ENCODE measurements at regions not wholly inside any gene's neighbourhood (a gene's known extent, or its start where the extent isn't known, plus 50 kb on each side); places are given as distances from the start of the nearest gene placed in this dataset.

DNA sequence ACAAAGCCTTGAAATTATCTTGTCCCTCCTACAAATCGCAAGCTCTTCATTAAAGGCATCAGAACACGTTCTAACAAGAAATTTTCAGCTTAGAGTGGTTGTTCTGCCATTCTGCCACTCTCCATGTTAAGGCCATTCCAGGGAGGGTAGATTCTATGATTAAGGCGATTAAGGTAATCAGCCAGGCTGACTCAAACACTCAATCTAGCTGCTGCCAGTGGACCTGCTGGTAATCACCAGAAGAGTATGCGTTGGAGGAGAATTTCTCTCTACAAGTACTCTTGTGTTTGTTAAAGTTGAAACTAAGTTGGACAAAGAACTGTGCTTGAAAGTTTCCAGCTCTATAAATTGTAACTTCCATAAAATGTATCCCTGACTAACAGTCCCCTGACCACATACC is 149.2 kb upstream of the COL1A2 start:
- no peak for DNase-seq
- in situ Hi-C loops (cut with HindIII; ENCODE audit: low pct_ligation_motif_present, low pct_unique_long_range_greater_than_20kb, low sequenced_read_pairs), result no loop called here

GRCh38 chr7:94247970-94248369 is 146.7 kb upstream of the COL1A2 start:
- no peak for DNase-seq
- in situ Hi-C loops (cut with HindIII; ENCODE audit: low pct_ligation_motif_present, low pct_unique_long_range_greater_than_20kb, low sequenced_read_pairs), result no loop called here

DNA sequence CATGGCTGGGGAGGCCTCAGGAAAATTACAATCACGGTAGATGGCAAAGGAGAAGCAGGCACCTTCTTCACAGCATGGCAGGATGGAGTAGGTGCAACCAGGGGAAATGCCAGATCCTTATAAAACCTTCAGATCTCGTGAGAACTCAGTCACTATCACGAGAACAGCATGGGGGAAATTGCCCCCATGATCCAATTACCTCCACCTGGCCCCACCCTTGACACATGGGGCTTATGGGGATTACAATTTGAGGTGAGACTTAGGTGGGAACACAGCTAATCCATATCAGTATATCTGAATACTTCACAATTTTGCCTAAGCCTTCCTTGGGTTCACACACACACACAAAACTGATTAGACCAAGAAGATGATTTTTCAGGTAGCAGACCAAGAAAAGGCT is 145.1 kb upstream of the COL1A2 start:
- DNase-seq, result no peak
- in situ Hi-C loops (cut with HindIII; ENCODE audit: low pct_ligation_motif_present, low pct_unique_long_range_greater_than_20kb, low sequenced_read_pairs), result no loop called here

DNA sequence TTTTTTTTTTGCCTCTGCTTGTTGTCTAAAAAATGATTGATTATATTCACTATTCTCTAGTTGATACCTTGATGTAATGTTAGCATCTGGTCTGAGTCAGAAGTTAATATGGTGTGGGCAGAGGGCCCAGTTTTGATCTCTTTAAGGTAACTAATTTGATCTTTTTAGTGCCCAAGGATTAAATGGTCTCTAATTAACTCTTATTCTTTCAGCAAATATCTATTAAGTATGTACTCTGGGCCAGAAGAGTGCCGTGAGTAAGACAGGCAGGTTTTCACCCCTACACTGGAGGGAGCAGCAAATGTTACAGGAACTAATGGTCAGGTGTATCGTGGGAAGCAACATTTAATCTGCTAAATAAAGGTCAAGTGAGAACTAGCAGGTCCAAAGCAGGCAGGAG is 144.6 kb upstream of the COL1A2 start:
- in situ Hi-C loops (cut with HindIII; ENCODE audit: low pct_ligation_motif_present, low pct_unique_long_range_greater_than_20kb, low sequenced_read_pairs), result no loop called here

GRCh38 chr7:94250987-94251386 is 143.7 kb upstream of the COL1A2 start:
- in situ Hi-C loops (cut with HindIII; ENCODE audit: low pct_ligation_motif_present, low pct_unique_long_range_greater_than_20kb, low sequenced_read_pairs), result no loop called here
- no peak for DNase-seq

More for the DNA sequence above, 144.6 kb upstream of the COL1A2 start:
- no peak for DNase-seq

DNA sequence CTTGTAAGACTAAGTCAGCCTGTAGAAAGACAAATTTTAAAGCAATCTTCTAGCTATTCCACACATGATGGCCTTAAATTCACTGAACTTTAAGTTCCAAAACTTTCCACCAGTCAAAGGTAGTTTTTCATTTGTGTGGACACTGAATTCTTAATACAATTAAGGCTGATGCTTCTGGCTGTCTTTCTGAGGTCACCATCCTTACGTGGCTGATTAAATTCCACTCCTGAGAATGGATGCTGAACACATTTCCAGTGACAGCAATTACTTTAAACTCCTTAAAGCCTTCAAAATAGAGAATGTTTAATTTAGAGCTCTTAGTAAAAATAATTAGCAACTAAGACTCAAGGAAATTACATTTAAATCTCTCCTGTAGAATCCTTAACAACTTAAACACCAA is 142.6 kb upstream of the COL1A2 start:
- in situ Hi-C loops (cut with HindIII; ENCODE audit: low pct_ligation_motif_present, low pct_unique_long_range_greater_than_20kb, low sequenced_read_pairs), result no loop called here

DNA sequence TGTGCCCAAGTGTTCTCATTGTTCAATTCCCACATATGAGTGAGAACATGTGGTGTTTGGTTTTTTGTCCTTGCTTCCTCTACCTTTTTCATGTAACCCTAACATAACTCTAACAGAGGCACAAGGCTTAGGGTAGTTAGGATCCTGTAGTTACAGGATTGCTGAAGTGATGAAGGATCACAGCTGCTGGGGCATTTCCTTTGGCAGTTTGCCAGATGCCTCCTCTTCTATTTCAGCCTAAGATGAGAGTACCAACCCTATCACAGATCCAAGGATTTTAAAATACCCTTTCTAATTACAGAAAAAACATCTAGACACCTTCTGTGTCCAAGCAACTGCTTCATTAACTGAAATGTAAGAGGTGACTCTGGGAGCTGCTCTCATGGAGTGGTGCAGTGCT is 141.7 kb upstream of the COL1A2 start:
- in situ Hi-C loops (cut with HindIII; ENCODE audit: low pct_ligation_motif_present, low pct_unique_long_range_greater_than_20kb, low sequenced_read_pairs), result no loop called here
- DNase-seq, result no peak

More for the DNA sequence above, 142.6 kb upstream of the COL1A2 start:
- no peak for DNase-seq

DNA sequence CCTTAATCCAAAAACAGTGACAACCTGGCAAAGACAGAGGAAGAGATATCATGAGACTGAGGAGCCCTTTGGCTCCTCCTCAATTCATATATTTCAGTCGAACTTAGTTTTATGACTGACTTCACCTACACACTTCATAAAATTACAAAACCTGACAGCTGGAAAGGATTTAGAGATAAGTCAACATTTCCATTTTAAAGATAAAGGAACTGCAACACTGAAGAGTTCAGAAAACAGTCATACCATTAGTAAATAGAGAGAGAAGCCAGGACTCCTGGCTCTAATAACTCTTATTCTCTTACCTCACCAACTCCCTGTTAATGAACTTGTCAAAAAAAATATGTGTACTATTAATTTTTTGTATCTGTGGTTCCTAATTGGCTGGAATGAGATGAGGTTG is 141.0 kb upstream of the COL1A2 start:
- in situ Hi-C loops (cut with HindIII; ENCODE audit: low pct_ligation_motif_present, low pct_unique_long_range_greater_than_20kb, low sequenced_read_pairs), result no loop called here
- DNase-seq, result no peak

DNA sequence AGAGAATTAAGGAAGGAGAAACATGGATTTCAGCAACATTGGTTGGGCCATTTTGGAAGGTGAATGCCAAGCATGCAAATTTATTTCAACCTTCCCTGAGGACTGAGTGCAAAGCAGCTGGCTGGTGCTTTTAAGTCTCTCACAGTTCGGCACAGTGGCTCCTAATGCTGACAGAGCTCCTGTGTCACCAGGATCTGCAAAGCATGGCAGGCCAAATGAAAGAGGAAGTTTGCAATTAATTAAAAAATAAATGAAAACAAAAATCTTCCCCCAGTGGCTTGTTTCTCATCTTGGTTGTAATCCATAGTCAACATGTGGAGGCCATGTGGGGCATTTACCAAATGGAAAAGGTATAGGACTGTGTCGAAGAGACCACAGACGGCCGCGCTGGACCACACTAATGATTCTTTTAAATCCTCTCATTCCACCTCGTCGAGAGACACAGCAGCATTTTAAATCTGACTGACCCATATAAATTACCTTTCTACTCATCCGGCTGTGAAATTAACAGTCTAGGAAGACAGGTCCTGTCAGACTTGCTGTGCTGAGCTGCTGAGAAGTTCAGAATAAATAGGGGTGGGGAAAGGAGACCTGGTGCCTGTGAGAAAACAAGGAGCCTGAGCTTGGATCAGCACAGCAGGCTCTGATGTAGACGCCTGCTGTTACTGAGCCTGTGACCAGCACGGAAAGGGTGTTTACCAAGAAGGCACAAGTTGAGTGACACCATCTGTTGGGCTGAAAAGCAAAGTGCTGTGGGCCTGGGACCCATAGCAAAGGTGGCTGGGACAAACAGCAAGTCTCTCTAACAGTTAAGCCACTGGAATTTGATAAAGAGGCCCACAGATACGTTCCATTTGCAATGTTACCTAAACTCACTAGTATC is 136.0 kb upstream of the COL1A2 start:
- no peak for DNase-seq

DNA sequence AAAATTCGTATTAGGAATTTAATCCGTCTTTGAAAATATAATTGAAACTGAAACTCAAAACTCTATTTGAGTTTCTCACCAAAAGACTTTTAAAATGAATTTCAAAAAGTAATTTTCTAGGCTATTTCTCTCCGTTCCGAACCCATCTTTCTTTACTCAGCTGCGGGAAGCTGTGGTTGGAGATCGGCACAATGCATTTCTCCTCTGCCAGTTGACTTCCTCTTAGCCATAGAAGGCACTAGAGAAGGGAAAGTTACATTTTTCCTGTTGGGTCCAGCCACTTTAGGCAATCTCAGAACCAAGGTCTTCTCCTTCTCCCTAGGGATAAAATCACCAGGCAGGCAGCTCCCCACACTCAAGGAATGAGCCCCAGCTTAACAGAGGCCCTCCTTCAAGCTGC is 133.6 kb upstream of the COL1A2 start:
- no peak for DNase-seq
- in situ Hi-C loops (cut with HindIII; ENCODE audit: low pct_ligation_motif_present, low pct_unique_long_range_greater_than_20kb, low sequenced_read_pairs), result no loop called here

More for the DNA sequence above, 136.0 kb upstream of the COL1A2 start:
- in situ Hi-C loops (cut with HindIII; ENCODE audit: low pct_ligation_motif_present, low pct_unique_long_range_greater_than_20kb, low sequenced_read_pairs), result no loop called here

- in situ Hi-C loops (cut with HindIII; ENCODE audit: low pct_ligation_motif_present, low pct_unique_long_range_greater_than_20kb, low sequenced_read_pairs), result no loop called here
- no peak for DNase-seq
These were observed 129.9 kb upstream of the COL1A2 start for GRCh38 chr7:94264756-94265155.

- in situ Hi-C loops (cut with HindIII; ENCODE audit: low pct_ligation_motif_present, low pct_unique_long_range_greater_than_20kb, low sequenced_read_pairs), result no loop called here
- DNase-seq, result no peak
These were observed 129.2 kb upstream of the COL1A2 start for GRCh38 chr7:94265456-94265855.

DNA sequence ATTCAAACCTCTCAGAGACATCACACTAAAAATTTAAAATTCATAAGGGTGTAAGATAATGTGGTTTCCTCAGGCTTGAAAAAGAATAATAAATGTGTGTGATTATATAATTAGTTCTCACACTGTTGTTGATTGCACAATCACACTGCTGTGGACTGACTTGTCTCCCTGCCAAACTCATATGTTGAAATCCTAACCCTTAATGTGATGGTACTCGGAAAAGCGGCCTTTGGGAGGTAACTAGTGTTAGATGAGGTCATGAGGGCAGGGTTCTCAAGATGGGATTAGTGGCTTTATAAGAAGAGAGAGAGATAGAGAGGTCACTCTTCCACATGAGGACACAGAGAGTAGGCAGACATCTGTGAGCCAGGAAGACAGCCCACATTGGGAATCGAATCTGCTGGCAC is 128.5 kb upstream of the COL1A2 start:
- in situ Hi-C loops (cut with HindIII; ENCODE audit: low pct_ligation_motif_present, low pct_unique_long_range_greater_than_20kb, low sequenced_read_pairs), result no loop called here

DNA sequence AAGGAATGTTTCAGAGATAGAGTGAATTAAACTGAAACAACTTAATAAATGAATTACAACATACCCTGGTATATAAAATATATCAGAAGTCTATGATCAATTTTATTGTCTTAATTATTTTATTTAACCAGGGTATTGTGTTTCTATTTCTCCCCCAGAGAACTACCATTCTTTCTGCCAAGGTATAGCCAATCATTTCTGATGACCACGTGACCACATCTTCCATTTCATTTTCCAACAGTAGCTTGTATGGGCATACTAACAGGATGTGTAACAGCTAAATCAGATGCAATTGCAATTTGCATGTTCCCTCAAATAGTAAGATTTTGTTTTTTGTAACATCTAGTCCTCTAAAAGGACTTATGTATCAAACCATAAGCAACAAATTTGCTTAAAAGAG is 123.9 kb upstream of the COL1A2 start:
- in situ Hi-C loops (cut with HindIII; ENCODE audit: low pct_ligation_motif_present, low pct_unique_long_range_greater_than_20kb, low sequenced_read_pairs), result no loop called here
- no peak for DNase-seq

More for the DNA sequence above, 128.5 kb upstream of the COL1A2 start:
- DNase-seq, result no peak

- in situ Hi-C loops (cut with HindIII; ENCODE audit: low pct_ligation_motif_present, low pct_unique_long_range_greater_than_20kb, low sequenced_read_pairs), result no loop called here
These were observed 121.7 kb upstream of the COL1A2 start for GRCh38 chr7:94272821-94273583.

DNA sequence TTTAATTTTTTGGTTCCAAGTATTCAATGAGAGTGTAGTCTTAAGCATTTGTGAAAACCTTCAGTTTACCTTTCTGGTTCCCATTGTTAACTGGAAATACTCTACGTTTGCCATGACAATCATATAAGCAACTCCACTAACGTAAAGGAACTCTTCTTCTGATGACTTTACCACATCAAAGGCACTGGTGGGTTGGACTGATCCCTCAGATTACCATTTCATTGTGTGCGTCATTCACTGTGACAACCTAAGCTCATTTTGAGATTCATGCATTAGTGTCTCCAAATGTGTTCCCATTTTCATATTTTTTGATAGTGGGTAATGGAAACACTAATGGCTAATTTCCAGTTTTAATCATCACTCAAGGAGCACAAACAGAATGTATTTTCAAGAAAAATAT is 119.9 kb upstream of the COL1A2 start:
- DNase-seq, result no peak
- in situ Hi-C loops (cut with HindIII; ENCODE audit: low pct_ligation_motif_present, low pct_unique_long_range_greater_than_20kb, low sequenced_read_pairs), result no loop called here

More at GRCh38 chr7:94272821-94273583, 121.7 kb upstream of the COL1A2 start:
- DNase-seq, result no peak

DNA sequence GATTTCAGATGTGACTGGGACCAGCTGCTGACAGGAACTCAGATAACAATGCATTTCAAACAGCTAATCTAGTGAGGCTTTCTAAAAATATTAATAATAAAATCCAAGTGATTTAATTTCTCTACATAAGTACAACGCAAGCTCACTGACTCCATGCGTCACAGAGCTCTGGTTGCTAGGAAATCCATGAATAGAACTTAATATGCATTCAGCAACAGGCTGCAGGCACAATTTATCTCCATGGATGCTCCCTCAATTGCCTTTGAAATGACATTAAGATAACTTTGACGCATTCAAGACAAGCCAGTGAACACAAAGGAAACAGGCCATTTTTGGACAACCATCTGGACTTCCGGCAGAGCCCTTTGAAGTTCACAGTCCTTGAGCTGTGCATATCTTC is 118.7 kb upstream of the COL1A2 start:
- no peak for DNase-seq
- in situ Hi-C loops (cut with HindIII; ENCODE audit: low pct_ligation_motif_present, low pct_unique_long_range_greater_than_20kb, low sequenced_read_pairs), result no loop called here

- in situ Hi-C loops (cut with HindIII; ENCODE audit: low pct_ligation_motif_present, low pct_unique_long_range_greater_than_20kb, low sequenced_read_pairs), result no loop called here
- DNase-seq, result peak; percentile 52
These were observed 117.9 kb upstream of the COL1A2 start for GRCh38 chr7:94276795-94277194.

DNA sequence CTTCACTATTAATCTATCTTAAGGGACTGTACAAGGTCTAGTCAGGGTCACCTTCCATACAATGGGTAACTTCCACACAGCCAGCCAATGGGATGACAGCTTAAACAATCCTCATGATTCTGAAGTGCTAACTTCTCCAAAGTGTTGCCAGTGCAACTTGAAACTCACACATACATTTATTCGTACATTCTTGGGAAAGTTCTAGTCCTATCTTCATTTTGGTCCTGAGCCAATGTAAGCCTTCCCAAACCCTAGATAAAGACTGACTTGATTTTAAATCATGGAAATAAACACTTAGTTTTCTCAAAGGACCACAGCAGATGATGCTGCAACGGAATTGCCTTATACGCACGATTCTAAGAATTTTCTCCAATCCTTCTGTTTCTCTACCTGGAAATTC is 117.5 kb upstream of the COL1A2 start:
- DNase-seq, result no peak
- in situ Hi-C loops (cut with HindIII; ENCODE audit: low pct_ligation_motif_present, low pct_unique_long_range_greater_than_20kb, low sequenced_read_pairs), result no loop called here

GRCh38 chr7:94280851-94281250 is 113.8 kb upstream of the COL1A2 start:
- no peak for DNase-seq
- in situ Hi-C loops (cut with HindIII; ENCODE audit: low pct_ligation_motif_present, low pct_unique_long_range_greater_than_20kb, low sequenced_read_pairs), result no loop called here
